Astrocyte of the cerebellum (primary cell): ENCODE measurements at regions not wholly inside any gene's neighbourhood (a gene's known extent, or its start where the extent isn't known, plus 50 kb on each side); places are given as distances from the start of the nearest gene placed in this dataset.

Source experiments
- DNase-seq: peaks from one replicate; pipeline ENCODE4 v3.0.0-alpha.2; 2011; ENCODE audit warnings: low read depth
- H3K4me3 ChIP-seq: 2 replicates; pipeline ENCODE4 v1.5.1; 2011; ENCODE audit warnings: mild to moderate bottlenecking, low read depth, low read length, moderate library complexity
- CTCF ChIP-seq: IDR thresholded peaks from 2 replicates; pipeline ENCODE4 v1.5.1; 2012; ENCODE audit warnings: low read length, low read depth, moderate library complexity, mild to moderate bottlenecking; ENCODE audit errors: missing control alignments
- in situ Hi-C: cut with HindIII; loops from 2 replicates; pipeline ENCODE4 v1.10.0; 2017; ENCODE audit warnings: low sequenced_read_pairs

GRCh38 chr1:185421485-185422107, 104.6 kb upstream of the IVNS1ABP start:
- in situ Hi-C loops = no loop called here
- TF ChIP-seq CTCF = no peak
- H3K4me3 ChIP-seq = no peak overlapping the region
- no peak for DNase-seq

GRCh38 chr1:185420588-185421081, 103.6 kb upstream of the IVNS1ABP start:
- DNase-seq = no peak
- in situ Hi-C loops = no loop called here

DNA sequence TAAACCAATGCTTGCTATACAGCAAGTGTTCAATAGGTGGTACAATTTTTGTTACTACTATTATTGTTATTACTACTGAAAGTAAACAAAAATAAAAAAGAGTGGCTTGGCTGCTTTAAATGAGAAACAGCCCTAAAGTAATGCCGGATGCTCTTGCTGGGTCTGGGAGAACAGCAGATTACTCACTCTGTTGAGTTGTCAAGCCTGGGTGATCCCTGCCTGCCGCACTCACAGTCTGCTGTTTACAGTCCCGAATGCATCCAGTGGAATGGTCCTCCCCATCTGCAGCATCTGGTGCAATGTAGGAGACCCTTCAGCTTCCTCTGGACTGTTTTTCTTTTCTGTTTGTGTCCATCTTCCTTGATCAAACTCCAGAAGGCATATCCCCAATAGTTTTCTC, 102.7 kb upstream of the IVNS1ABP start:
- in situ Hi-C loops = no loop called here
- no peak for TF ChIP-seq CTCF
- no peak overlapping the region for H3K4me3 ChIP-seq
- DNase-seq = no peak

More at GRCh38 chr1:185420588-185421081, 103.6 kb upstream of the IVNS1ABP start:
- H3K4me3 ChIP-seq = no peak overlapping the region
- TF ChIP-seq CTCF = no peak

DNA sequence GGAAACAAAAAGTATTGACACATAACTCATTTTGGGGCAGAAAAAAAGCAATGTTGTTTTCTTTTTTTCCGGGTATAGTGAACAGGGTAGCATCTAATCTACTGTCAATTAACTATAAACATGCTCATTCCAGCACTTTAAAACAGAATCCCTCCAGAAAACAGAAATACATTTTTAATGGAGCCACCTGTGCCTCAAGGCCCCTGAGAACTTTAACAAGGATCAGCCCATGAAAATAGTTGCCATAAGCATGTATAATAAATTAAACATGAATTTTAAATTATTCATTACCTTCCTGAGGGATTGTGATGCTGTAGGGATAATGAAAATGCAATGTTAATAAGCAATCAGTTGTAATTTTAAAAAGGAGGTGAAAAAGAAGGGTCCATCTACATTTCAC, 101.4 kb upstream of the IVNS1ABP start:
- no peak for TF ChIP-seq CTCF
- no peak for DNase-seq
- in situ Hi-C loops = no loop called here
- no peak overlapping the region for H3K4me3 ChIP-seq

- in situ Hi-C loops = no loop called here
- DNase-seq = no peak
- no peak overlapping the region for H3K4me3 ChIP-seq
- TF ChIP-seq CTCF = no peak
Observed at GRCh38 chr1:185412385-185413087, 95.5 kb upstream of the IVNS1ABP start.

GRCh38 chr1:185409763-185410528, 92.9 kb upstream of the IVNS1ABP start:
- in situ Hi-C loops = no loop called here
- no peak for TF ChIP-seq CTCF

More at GRCh38 chr1:185409763-185410528, 92.9 kb upstream of the IVNS1ABP start:
- DNase-seq = no peak
- no peak overlapping the region for H3K4me3 ChIP-seq
